Stimulated activated CD4-positive, alpha-beta T cell treated with anti-CD3 and anti-CD28 coated beads, Interleukin-12 subunit alpha, Interleukin-12 subunit beta, amount 100 ng/mL, for 4 hours (primary cell): ENCODE measurements at regions not wholly inside any gene's neighbourhood (a gene's known extent, or its start where the extent isn't known, plus 50 kb on each side); places are given as distances from the start of the nearest gene placed in this dataset.
"Not testable (repeated sequence)": the region's sequence is repeated elsewhere in the genome, so short reads cannot be mapped to it uniquely, and the experiment has no call there.

Source experiments
- DNase-seq: peaks from one replicate; pipeline ENCODE4 v3.0.0-alpha.2; 2020

GRCh38 chr2:145749556-145749955 is 1229.6 kb upstream of the ZEB2 start:
- DNase-seq = no peak

- DNase-seq = no peak
These were observed 1229.0 kb upstream of the ZEB2 start for GRCh38 chr2:145748927-145749326.

- no peak for DNase-seq
These were observed 1227.8 kb upstream of the ZEB2 start for GRCh38 chr2:145747715-145748114.

GRCh38 chr2:145745387-145745721 is 1225.4 kb upstream of the ZEB2 start:
- not testable (repeated sequence) for DNase-seq

GRCh38 chr2:145744541-145745386 is 1224.8 kb upstream of the ZEB2 start:
- no peak for DNase-seq

- no peak for DNase-seq
These were observed 1223.1 kb upstream of the ZEB2 start for GRCh38 chr2:145743011-145743410.

- DNase-seq = no peak
These were observed 1221.7 kb upstream of the ZEB2 start for GRCh38 chr2:145741636-145742035.

- DNase-seq = no peak
These were observed 1221.3 kb upstream of the ZEB2 start for GRCh38 chr2:145741181-145741580.

GRCh38 chr2:145740302-145740701 is 1220.4 kb upstream of the ZEB2 start:
- DNase-seq = no peak

- DNase-seq = no peak
These were observed 1219.8 kb upstream of the ZEB2 start for GRCh38 chr2:145739681-145740080.

GRCh38 chr2:145736871-145737270 is 1217.0 kb upstream of the ZEB2 start:
- no peak for DNase-seq

- DNase-seq = no peak
These were observed 1211.5 kb upstream of the ZEB2 start for GRCh38 chr2:145731467-145731866.

- DNase-seq = no peak
These were observed 1210.3 kb upstream of the ZEB2 start for GRCh38 chr2:145729993-145730770.

- no peak for DNase-seq
These were observed 1209.6 kb upstream of the ZEB2 start for GRCh38 chr2:145729481-145729880.

GRCh38 chr2:145728511-145728910 is 1208.6 kb upstream of the ZEB2 start:
- DNase-seq = no peak

GRCh38 chr2:145725876-145726275 is 1206.0 kb upstream of the ZEB2 start:
- no peak for DNase-seq

- no peak for DNase-seq
These were observed 1204.5 kb upstream of the ZEB2 start for GRCh38 chr2:145724311-145724898.

- DNase-seq = no peak
These were observed 1204.0 kb upstream of the ZEB2 start for GRCh38 chr2:145723872-145724271.

GRCh38 chr2:145721681-145722080 is 1201.8 kb upstream of the ZEB2 start:
- DNase-seq = no peak

- no peak for DNase-seq
These were observed 1195.7 kb upstream of the ZEB2 start for GRCh38 chr2:145715601-145716000.

GRCh38 chr2:145710303-145710702 is 1190.4 kb upstream of the ZEB2 start:
- DNase-seq = no peak

- DNase-seq = no peak
These were observed 1182.4 kb upstream of the ZEB2 start for GRCh38 chr2:145702305-145702704.

- no peak for DNase-seq
These were observed 1173.1 kb upstream of the ZEB2 start for GRCh38 chr2:145692971-145693478.

- DNase-seq = no peak
These were observed 1171.7 kb upstream of the ZEB2 start for GRCh38 chr2:145691659-145692058.
